ENCODE measurements at regions not wholly inside any gene's neighbourhood (a gene's known extent, or its start where the extent isn't known, plus 50 kb on each side); places are given as distances from the start of the nearest gene placed in this dataset.

DNA sequence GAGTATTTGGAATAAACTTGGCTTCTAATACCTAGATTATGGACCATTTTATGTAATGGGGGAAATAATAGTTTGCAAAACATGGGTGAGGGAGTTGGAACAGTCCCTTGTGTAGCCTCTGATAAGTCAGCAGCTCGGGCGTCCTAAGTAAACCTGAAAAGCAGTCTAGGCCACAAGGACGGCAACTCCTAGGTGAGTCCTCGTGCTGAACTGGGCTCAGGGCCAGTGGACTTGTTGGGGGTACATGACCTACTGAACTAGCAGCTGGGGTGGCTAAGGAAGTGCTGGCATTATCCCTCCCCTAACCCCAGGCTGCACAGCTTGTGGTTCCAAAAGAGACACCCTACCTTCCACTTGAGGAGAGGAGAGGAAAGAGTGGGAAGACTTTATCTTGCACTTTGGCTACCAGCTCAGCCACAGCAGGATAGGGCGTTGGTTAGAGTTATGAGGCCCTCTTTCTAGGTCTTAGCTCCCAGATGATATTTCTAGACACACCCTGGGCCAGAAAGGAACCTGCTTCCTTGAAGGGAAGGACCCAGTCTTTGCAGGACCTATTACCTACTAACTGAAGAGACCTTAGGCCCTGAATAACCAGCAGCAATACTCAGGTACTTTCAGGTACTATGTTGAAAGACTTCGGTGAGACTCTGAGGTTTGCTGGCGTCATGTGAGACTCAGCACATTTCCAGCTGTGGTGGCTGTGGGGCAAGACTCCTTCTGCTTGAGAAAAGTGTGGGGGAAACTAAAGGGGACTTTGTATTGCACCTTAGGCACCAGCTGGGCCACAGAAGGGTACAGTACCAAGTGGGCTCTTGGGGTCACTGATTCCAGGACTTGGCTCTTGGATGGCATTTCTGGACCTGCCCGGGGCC lies 71.0 kb downstream of the AQP4 start:
- no peak for DNase-seq

DNA sequence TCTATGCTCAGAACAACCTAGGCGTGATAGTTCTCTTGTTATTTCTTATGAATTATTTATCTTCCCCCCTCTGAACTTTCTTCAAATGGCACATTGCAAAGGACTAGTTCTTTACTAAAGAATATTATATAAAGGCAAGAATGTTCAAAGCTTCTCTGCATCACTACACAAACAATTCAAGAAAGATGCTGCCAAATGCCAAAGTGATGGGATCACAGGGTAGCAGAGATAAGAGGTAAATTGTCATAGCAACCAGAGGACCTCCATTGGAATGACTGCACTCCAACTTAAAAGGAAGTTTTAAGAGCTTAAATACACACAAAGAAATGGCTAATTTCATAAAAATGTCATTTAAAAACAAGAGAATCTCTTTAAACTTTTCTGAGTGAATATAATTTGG lies 72.8 kb downstream of the AQP4 start:
- peak; percentile 69 for DNase-seq

DNA sequence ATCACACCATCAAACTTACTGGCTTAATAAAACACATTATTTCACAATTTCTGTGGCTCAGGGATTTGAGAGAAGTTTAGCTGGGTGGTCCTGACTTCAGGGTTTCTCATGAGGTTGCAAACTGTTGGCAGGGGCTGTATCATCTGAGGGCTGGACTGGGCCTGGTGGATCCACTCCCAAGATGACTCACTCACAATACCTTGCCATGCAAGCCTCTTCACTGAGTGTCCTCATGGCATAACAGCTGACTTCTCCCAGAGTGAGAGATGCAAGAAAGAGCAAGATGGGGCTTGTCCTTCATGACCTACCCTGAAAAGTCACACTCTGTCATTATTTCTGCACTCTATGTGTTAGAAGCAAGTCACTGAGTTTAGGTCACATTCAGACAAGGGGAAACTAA lies 73.8 kb downstream of the AQP4 start:
- peak; percentile 38 for DNase-seq

DNA sequence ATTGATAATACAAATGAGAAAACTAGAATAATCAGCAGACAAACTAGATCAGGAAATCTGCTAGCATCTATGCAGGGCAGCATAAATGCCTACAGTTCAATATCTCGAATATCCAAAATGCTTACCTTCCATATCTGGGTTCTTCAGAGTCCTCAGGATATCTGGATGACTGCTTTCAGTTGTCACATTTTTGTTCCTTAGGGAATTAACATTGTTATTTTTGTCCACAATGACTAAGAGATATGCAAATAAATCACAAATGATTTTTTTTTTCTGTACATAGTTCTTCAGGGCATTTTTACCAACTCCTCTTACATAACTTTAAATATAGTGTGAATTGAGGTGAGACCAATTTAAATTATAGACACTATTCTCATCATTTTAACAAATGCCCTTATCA lies 80.9 kb downstream of the AQP4 start:
- DNase-seq = no peak

DNA sequence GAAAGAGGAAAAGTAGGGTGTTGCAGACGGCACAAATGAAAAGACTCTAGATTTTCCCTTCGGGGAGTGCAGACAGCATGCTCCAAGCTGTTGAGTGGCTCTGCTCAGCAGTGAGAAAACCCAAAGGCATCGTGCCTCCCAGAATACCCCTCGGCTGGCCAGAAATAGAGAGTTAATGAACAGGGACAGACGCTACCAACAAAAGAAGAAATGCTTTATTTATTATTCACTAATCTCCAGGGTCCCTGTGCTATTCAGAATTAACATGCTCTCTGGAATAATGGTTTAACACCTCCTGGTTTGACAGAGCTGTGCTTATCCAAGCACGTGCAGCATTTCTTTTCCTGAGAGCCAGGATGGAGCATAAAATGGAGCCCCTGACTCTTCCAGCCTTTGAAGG lies 82.3 kb downstream of the AQP4 start:
- DNase-seq = no peak

DNA sequence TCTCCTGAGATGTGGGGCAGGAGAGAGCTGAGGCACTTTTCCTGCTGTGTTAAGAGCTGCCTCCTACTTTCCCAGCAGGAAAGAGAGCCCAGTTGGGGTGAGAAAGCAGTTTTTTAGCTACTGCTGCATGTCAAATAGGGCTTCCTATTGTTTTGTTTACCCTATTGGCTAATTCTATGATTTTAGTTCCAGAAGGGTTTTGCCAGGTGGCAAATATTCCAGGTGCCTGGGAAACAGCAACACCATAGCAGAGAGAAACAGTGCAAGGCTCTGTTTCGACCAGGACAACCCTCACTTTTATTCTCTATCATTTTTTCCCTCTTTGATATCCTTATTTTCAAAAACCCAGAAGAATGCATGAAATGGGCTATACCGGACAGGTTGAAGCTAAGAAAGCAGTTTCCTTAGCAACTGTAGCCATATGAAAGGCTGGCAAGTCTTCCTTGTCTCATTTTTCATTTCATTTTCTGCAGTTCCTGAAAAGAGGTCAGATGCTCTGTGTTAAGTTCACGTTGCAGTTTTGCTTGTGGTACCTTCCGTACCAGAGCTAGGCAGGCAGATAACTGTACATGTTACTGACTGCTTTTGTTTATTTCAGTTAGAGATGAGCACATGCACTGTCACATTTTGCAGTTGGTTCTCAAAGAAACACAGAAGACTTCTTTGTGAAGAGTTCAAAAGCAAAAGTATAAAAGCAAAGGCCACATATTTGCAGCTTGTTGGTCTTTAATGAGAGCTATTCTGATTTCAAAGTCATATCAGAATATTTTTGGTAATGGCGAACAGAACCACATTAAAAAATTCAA lies 84.8 kb downstream of the AQP4 start:
- no peak for DNase-seq

DNA sequence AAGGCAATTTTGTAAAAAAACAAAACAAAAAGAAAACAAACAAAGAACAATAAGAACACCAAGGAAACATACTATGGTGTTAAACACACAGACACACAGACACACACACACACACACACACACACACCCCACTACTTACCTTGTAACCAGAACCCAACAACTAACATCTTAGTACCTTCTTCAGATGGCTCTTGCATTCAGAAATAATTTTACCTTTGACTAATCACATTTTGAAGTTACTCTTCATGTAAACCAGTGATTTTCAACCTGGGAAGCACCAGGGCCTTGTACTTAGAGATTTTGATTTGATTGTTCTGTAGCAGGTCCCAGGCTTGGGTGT lies 87.5 kb downstream of the AQP4 start:
- no peak for DNase-seq

DNA sequence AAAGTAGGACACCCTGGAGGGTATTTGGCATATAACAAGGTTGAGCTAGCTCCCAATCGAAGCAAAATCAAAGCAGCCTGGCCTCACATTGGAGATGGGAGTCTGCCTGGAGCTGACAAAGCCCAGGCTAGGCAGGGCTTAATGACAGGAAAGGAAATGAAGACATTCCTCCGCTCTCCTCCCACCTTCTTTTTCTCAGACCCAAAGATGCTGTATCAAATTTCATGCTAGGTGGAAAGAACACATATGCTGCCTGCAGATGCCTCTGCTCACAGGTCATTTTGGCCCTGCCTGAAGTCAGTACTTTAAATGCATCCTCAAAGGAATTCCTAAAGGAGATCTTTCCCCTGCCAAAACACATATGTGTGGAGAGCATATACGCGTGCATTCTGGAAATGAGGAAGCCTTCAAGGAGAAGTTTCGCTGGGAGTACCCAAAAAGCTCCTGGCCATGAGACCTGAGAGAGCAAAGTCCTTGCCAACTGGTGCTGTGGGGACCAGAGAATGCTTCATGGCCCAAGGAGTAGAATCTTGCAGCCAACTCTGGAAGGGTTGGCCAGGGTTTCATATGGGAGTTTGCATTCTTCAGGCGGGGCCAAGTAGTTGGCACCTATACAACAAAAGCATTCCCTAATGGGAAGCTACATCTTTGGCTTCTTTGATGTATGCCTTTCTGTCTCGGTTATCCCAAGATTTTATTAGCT lies 88.0 kb downstream of the AQP4 start:
- DNase-seq = peak; percentile 59

DNA sequence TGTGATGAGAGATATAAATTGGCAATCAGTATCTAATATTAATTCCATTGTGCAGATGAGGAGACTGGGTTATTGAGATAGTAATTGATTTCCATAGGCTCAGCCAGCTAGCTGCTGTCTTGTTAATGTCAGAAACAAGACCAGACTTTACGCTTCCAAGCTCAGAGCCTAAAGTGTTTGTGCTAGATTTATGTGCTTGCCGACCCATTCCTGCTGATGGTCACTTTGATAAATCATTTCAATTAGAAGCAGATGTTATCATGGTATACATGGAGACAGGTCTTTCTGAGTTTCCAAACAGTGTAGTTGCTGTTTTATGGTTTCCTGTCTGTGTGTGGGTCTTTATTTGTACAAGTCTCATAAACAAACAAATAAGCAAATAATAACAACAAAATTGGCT lies 92.8 kb downstream of the AQP4 start:
- DNase-seq = no peak

DNA sequence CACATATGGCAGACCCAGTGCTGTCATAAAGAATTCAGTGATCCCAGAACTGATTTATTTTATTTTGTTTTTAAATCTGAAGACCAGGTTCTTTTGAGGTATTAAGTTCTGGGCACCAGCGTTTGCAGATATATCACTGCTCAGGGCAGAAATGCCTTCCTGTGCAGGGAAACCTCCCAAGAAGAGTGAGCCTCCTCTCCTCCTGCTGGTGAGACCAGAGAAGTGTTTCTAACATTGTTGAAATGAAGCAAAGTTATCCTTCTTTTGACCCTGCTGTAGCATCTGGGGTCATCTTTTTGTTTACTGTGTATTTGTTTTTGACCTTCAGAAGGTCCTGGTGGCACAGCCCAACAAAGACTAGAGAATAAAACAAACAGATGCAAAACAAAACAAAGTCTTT lies 94.0 kb downstream of the AQP4 start:
- no peak for DNase-seq

DNA sequence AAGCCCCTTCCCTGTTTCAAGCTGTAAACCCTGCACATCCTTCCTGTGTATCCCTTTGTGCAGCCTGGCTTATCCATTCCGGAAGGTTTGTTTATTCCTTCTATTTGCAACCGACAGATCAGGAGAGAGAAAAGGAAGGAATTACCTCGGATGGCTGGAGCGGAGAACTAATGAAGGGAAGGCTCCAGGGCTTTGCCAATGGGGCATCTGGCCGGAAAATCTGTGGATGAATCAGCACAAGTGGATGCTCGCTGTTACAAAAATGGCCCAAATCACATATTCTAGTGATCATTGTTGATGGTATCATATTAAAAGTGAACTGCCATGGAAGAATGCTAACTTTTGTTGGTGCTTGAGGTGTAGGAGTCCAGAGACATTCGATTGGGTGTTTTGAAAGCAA lies 97.1 kb downstream of the AQP4 start:
- DNase-seq = no peak

DNA sequence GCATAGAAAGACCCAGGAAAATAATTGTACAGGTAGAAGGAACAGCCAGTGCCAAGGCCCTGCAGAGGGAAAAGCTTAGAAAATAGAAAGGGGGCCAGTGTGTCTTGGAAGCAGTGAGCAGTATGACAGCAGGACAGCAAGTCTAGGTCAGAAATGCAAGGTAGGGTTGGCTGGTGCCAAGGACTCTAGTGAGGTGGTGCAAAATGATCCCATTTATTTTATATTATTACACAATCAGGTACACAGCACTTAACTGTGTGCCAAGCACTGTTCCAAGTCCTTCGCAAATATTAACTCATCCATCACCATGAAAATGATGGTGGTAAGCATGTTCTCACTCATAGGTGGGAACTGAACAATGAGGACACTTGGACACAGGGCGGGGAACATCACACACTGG lies 100.0 kb downstream of the AQP4 start:
- DNase-seq = no peak

DNA sequence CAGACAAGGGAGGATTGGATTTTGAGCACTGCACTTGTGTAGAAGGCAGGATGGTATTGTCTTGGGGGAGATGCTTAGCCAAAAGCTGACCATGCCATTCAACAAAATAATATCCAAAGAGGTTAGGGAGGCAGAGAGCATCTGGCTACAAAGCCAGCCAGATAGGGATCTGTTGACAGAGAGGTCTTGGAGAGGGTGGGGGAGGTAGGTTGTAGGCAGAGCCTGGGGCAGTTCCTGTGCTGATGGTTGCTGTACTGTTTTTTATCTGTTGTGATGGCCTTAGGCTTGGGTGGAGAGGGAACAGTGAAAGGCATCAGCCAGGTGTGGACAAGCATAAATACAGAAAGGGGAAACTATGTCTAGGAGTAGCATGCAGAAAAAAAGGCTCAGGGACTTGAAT lies 100.9 kb downstream of the AQP4 start:
- no peak for DNase-seq

DNA sequence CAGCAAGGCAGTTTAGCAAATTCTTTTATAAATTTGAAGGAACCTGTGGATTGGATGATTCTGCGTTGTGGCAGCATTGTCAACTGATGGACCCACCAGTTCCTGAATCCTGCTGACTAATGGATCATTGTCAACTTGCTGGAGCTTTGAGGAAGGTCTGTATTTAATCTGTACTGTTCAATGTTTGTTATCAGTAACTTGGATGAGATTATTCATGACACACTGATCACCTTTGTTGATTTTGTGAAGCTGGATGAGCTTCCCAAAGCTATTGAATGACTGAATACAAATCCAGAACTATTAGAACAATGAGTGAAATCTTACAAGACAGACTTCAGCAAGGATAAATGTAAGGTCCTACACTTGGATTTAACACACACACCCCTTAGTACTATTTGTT lies 101.3 kb downstream of the AQP4 start:
- no peak for DNase-seq

DNA sequence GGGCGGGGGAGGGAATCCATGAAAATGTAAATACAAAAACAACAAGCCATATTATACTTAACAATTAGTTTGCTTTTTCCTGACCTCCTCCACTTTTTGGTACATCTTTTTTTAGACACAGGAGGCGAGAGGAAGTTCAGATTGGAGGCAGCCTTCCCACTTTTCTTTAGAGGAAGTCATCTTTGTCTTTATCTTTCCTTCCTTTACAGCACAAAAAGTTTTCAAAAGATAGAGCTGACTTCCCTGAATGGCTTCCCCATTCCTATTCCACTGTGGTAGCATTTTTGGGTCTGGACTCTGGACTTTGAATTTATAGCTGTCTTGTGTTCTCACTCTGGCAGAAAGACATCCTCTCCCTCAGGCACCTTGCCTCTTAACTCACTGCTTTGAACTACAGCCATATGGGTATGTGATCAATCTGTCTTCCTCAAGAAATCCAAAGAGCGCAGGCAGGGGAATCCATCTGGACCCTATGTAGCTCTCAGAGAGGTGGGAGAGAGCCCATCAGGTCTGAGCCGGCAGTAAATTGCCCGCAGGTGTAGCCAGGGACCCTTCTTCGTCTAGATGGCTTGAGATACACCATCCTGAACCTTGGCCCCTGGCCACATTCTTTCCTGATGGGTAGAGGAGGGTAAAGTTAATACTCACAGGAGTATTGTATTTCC lies 101.9 kb downstream of the AQP4 start:
- DNase-seq = no peak

DNA sequence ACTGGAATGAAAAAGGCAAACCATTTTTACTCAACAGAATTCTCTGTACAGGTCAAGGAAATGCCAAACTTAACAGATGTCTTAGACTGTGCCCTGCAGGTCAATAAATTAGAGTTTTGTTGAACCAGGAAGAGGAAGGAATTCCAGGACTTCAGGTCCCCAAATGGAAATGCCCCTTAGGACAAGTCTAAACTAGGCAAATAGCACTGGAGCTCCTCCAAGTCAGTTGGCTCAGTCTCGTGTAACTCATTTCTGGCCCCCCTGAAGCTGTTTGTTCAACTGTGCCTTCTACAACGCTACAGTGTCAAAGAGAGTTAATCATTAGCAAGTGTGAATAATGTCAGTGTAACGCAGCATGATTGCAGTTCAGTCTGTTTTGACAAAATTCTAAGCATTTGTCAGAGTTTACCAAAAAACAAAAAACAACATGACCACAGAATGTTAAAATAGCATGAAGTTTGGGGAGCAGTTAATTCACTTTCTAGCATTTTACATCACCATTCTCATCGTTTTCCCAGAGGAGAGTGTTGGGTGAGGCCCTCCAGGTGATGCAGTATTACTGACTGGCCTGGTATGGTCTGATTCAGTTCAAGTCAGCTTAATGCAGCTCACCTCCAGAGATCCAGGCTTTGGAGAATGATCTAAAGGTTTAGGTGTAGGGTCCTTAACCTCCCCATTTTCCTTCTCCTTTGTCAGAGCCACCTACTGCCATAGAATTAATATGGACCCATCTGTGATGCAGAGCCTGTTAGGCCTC lies 108.1 kb downstream of the AQP4 start:
- DNase-seq = no peak

DNA sequence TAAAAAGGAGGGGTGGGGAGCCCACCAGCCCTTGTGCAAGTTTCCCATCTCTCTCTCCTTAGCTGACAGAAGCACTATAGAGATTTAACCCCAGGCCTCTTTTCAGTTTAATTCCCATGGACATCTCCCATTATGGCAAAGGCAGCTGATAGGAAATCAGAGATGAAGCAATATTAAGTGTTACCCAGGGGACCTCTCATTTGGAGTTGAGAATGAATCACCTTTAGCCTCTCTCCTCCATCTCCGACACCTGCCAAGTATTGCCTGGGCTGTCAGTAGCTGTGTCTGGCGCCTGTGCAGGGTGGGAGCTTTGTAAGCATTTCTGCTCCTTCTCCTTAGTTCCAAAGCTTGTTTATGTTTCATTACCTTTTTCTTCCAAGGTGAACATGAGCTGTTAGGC lies 109.0 kb downstream of the AQP4 start:
- DNase-seq = no peak

DNA sequence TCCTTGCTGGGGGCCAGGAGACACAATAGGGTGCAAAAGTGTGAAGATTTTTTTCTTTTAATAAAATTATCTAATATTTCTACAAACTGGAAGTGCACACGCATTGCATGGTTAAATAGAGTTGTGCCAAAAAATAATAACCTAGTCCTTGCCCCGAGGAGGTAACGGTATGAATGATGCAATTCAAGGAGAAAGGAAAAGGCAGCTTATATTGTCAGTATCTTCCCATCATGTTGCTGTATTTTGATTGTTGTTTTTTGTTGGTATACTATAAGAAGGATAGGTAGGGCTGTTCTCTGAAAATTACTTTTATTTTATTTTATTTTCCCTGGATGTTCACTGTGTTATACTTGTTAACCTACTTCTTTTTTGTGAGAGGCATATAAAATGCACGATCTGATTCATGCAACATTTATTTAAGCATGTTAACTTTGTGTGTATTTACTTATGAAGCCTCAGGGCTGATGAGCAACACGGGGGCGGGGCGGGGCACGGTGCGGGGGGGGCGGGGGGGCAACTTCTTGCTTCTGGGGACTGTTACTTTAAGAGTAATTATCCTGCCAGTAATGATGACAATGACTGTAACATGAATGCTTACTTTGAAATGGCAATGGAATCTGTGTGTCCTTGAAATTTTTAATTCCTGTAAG lies 118.6 kb downstream of the AQP4 start:
- no peak for DNase-seq

DNA sequence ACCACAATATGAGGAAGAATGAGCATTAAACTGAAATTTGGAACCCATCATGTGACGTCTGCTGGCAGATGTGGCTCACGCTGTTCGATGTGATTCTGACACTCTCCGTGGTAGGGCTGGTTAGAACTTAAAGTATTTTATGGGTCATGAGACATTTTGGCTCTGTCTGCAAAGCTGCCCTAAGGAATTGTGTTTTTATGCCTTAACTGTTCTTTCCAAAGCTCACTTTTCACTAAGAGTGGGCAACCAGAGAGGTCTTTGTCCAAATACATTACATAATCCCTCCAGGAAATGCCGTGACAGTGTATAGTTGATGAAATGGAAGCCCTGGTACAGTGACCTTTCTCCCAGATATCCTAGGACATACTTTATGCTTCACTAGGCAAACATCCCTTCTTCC lies 119.1 kb downstream of the AQP4 start:
- no peak for DNase-seq

DNA sequence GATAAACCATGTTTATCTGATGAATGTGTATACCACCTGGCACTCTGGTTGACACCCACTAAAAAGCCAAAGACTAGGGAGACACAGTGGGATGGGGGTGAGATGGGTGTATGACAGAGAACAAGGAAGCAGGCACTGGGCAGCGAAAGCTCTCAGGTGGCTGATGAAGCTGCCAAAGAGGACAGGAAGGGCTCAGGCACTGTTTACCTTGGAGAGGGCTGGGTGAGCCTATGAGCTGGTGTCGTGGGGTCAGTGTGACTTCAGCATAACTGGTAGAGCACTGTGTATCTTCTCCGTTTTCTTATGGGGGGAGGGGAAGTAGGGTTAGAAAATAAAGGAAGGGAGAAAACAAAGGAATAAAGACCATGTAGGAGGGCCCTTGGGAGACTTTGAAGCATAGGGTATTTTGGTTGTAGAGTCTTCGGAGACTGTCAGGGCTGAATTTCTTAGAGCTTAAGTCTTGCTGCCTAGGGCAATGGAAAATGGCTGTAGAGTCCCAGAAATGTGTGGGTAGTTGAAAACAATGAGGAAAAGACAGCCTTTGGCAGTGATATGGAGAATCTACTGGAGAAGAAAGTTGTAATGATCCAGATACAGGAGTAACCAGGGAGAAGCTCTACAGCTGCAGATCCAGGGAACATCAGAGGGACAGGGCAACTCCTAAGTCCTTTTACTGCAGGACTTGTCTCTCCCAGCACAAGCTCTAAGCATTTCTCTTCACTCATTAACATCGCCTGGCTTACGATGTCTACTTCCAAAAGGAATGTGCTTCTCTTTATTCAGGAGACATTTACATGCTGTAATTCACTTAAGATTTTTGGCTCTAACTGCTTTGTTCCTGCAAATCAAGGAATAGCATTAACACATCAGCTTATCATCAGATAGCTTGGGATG lies 120.0 kb downstream of the AQP4 start:
- no peak for DNase-seq

DNA sequence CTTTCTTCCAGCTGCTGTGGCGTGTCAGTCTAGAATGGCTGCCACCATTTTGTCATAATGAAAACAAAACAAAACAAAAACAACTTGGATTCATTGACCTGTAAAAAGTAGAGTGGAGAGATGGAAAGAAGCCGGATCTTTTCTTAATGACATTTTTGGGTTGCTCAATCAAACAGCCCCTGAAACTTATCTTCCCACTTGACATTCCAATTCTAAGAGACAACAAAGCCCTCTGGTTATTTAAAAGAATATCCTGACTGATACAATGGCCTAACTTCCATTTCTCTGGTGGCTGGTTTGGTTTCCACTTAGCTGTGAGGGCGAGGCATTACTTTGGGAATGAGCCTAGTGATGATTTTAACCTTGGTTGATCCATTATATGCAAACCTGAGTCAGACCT lies 123.7 kb downstream of the AQP4 start:
- DNase-seq = no peak

All from NCI-H226 (cell line).